Astrocyte (in vitro differentiated cells and primary cell): ENCODE measurements at regions not wholly inside any gene's neighbourhood (a gene's known extent, or its start where the extent isn't known, plus 50 kb on each side); places are given as distances from the start of the nearest gene placed in this dataset.

Source experiments
- DNase-seq: peaks from one replicate; pipeline ENCODE4 v3.0.0-alpha.2; 2010; ENCODE audit warnings: low read depth
- FAIRE-seq: peaks from 2 replicates; lab custom pipeline; 2011; peaks lifted over from hg19 to GRCh38; lab: Jason Lieb, UNC
- H2AFZ ChIP-seq: 2 replicates; pipeline ENCODE4 v1.6.0; 2012; ENCODE audit warnings: low read depth, low read length, inconsistent platforms
- H3K27ac ChIP-seq: 2 replicates; pipeline ENCODE4 v1.5.1; 2011; ENCODE audit warnings: low read depth, low read length, inconsistent platforms
- H3K27me3 ChIP-seq: 2 replicates; pipeline ENCODE4 v1.6.0; 2011; ENCODE audit warnings: low read length, inconsistent platforms; ENCODE audit not compliant: insufficient read depth
- H3K36me3 ChIP-seq: 2 replicates; pipeline ENCODE4 v1.5.1; 2011; ENCODE audit warnings: low read length, inconsistent platforms; ENCODE audit not compliant: insufficient read depth
- H3K4me1 ChIP-seq: 2 replicates; pipeline ENCODE4 v1.5.1; 2011; ENCODE audit warnings: low read length, inconsistent platforms; ENCODE audit not compliant: insufficient read depth
- H3K4me2 ChIP-seq: 2 replicates; pipeline ENCODE4 v1.6.0; 2012; ENCODE audit warnings: low read length, inconsistent platforms
- H3K4me3 ChIP-seq: 2 replicates; pipeline ENCODE4 v1.5.1; 2011; ENCODE audit warnings: low read depth, mild to moderate bottlenecking, low read length, inconsistent platforms; ENCODE audit not compliant: insufficient read depth
- H3K79me2 ChIP-seq: 2 replicates; pipeline ENCODE4 v1.6.0; 2012; ENCODE audit warnings: mild to moderate bottlenecking, low read length, inconsistent platforms; ENCODE audit not compliant: insufficient read depth
- H3K9ac ChIP-seq: 2 replicates; pipeline ENCODE4 v1.6.0; 2012; ENCODE audit warnings: mild to moderate bottlenecking, low read length, inconsistent platforms
- H3K9me3 ChIP-seq: 2 replicates; pipeline ENCODE4 v1.5.1; 2012; ENCODE audit warnings: low read depth, mild to moderate bottlenecking, low read length, inconsistent platforms; ENCODE audit not compliant: insufficient read depth
- H4K20me1 ChIP-seq: 2 replicates; pipeline ENCODE4 v1.6.0; 2012; ENCODE audit warnings: low read length, inconsistent platforms; ENCODE audit not compliant: insufficient read depth
- H3K27ac Mint-ChIP-seq: one replicate; pipeline ENCODE4 v1.8.0; 2021; ENCODE audit warnings: mild to moderate bottlenecking, mixed read lengths; ENCODE audit not compliant: unreplicated experiment
- H3K27me3 Mint-ChIP-seq: one replicate; pipeline ENCODE4 v1.8.0; 2021; ENCODE audit warnings: low read depth, mixed read lengths; ENCODE audit not compliant: unreplicated experiment
- H3K36me3 Mint-ChIP-seq: one replicate; pipeline ENCODE4 v1.8.0; 2021; ENCODE audit warnings: low read depth, mixed read lengths; ENCODE audit not compliant: unreplicated experiment
- H3K4me1 Mint-ChIP-seq: one replicate; pipeline ENCODE4 v1.8.0; 2021; ENCODE audit warnings: low read depth, mixed read lengths; ENCODE audit not compliant: unreplicated experiment
- H3K4me3 Mint-ChIP-seq: one replicate; pipeline ENCODE4 v1.8.0; 2021; ENCODE audit warnings: mild to moderate bottlenecking, moderate library complexity, mixed read lengths; ENCODE audit not compliant: unreplicated experiment
- H3K9me3 Mint-ChIP-seq: one replicate; pipeline ENCODE4 v1.8.0; 2021; ENCODE audit warnings: mild to moderate bottlenecking, mixed read lengths; ENCODE audit not compliant: unreplicated experiment
- CTCF ChIP-seq: IDR thresholded peaks from 2 replicates; pipeline ENCODE4 v1.5.1; 2011; ENCODE audit warnings: low read depth, mild to moderate bottlenecking, inconsistent platforms, low read length, moderate library complexity; ENCODE audit not compliant: insufficient read depth
- EZH2 ChIP-seq: IDR thresholded peaks from 2 replicates; pipeline ENCODE4 v1.6.1; 2012; ENCODE audit warnings: mild to moderate bottlenecking, low read length, inconsistent platforms; ENCODE audit not compliant: insufficient read depth

GRCh38 chr10:128775743-128776142, 649.5 kb upstream of the MKI67 start:
- Mint-ChIP-seq H3K36me3 (no peaks in the 10 kb centered on the region), H3K9me3 (no peaks in the 10 kb centered on the region), H3K27me3 (no peaks in the 10 kb centered on the region), H3K27ac (no peak overlapping the region), H3K4me3 (no peak overlapping the region), H3K4me1 (no peaks in the 10 kb centered on the region)
- TF ChIP-seq CTCF = no peak
- TF ChIP-seq EZH2 = no peak
- H4K20me1 ChIP-seq = no peaks in the 10 kb centered on the region
- no peaks in the 10 kb centered on the region for H3K4me1 ChIP-seq
- H3K79me2 ChIP-seq = no peaks in the 10 kb centered on the region
- H2AFZ ChIP-seq = no peak overlapping the region
- no peak overlapping the region for H3K27ac ChIP-seq
- H3K4me3 ChIP-seq = no peak overlapping the region
- H3K36me3 ChIP-seq = no peaks in the 10 kb centered on the region
- H3K9ac ChIP-seq = no peak overlapping the region
- no peaks in the 10 kb centered on the region for H3K27me3 ChIP-seq
- H3K9me3 ChIP-seq = peaks cover 2% of the 10 kb centered on the region
- DNase-seq (no peak), FAIRE-seq (no peak)
- H3K4me2 ChIP-seq = no peak overlapping the region

DNA sequence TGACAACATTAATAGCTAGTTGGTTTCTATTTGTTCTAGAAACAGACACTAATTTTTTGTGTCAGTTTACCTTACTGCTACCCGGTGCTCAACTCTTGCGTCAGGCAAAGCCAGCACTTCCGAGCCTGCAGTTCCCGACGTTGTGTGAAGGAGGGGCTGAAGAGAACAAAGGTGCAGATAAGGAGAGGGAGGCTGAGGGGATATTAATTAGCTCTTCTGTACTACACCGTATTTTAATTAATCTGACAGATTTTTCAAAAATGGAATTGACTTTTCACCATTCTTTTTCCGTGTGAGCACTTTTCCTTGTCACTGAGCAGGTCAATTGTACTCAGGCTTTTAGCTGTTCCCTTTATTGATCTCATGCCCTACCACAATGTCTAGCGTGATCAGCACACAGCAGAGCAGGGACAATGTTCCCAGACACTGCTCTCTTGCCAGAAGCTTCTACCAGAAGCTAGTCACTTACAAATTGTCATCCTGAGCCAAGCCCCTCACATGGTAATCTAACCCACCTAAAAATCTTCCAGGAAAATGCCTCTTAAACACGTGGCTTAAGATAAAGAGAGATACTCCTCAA, 650.5 kb upstream of the MKI67 start:
- no peaks in the 10 kb centered on the region for H3K36me3 Mint-ChIP-seq
- no peak for TF ChIP-seq EZH2
- TF ChIP-seq CTCF = no peak
- H3K9ac ChIP-seq = no peak overlapping the region
- no peak overlapping the region for H3K4me3 Mint-ChIP-seq
- no peaks in the 10 kb centered on the region for H3K79me2 ChIP-seq
- H3K27ac Mint-ChIP-seq = no peak overlapping the region
- no peaks in the 10 kb centered on the region for H3K27me3 ChIP-seq
- no peaks in the 10 kb centered on the region for H4K20me1 ChIP-seq
- H2AFZ ChIP-seq = no peak overlapping the region
- FAIRE-seq = no peak
- no peaks in the 10 kb centered on the region for H3K4me1 Mint-ChIP-seq
- no peaks in the 10 kb centered on the region for H3K27me3 Mint-ChIP-seq
- no peaks in the 10 kb centered on the region for H3K9me3 Mint-ChIP-seq
- no peak for DNase-seq
- no peaks in the 10 kb centered on the region for H3K36me3 ChIP-seq
- H3K9me3 ChIP-seq = peaks cover 2% of the 10 kb centered on the region
- H3K27ac ChIP-seq = no peak overlapping the region
- H3K4me2 ChIP-seq = no peak overlapping the region
- H3K4me1 ChIP-seq = no peaks in the 10 kb centered on the region
- no peak overlapping the region for H3K4me3 ChIP-seq

DNA sequence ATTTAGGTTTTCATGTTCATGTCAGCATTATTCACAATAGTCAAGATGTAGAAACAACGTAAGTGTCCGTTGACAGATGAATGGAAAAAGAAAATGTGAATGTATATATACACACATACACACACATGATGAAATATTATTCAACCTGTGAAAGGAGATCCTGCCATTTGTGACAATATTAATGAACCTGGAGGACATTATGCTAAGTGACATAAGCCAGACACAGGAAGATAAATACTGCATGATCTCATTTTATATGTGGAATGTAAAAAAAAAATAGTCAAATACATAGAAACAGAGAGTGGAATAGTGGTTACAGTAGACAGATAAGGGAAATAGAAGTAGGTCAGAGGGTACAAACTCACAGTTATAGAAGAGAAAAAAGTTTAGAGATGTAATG, 651.1 kb upstream of the MKI67 start:
- Histone ChIP-seq H3K4me2 (no peak overlapping the region), H4K20me1 (no peaks in the 10 kb centered on the region), H3K27me3 (no peaks in the 10 kb centered on the region), H3K36me3 (no peaks in the 10 kb centered on the region), H3K9me3 (peaks cover 2% of the 10 kb centered on the region), H3K27ac (no peak overlapping the region), H3K4me1 (no peaks in the 10 kb centered on the region), H3K4me3 (no peak overlapping the region), H2AFZ (no peak overlapping the region), H3K79me2 (no peaks in the 10 kb centered on the region), H3K9ac (no peak overlapping the region)
- no peaks in the 10 kb centered on the region for H3K27me3 Mint-ChIP-seq
- FAIRE-seq (no peak), DNase-seq (no peak)
- H3K4me3 Mint-ChIP-seq = no peak overlapping the region
- no peaks in the 10 kb centered on the region for H3K36me3 Mint-ChIP-seq
- H3K9me3 Mint-ChIP-seq = no peaks in the 10 kb centered on the region
- H3K27ac Mint-ChIP-seq = no peak overlapping the region
- H3K4me1 Mint-ChIP-seq = no peaks in the 10 kb centered on the region
- TF ChIP-seq EZH2 = no peak
- no peak for TF ChIP-seq CTCF
